B cell (primary cell): ENCODE measurements at regions not wholly inside any gene's neighbourhood (a gene's known extent, or its start where the extent isn't known, plus 50 kb on each side); places are given as distances from the start of the nearest gene placed in this dataset.
"Not testable (repeated sequence)": the region's sequence is repeated elsewhere in the genome, so short reads cannot be mapped to it uniquely, and the experiment has no call there.

Experiments
- ATAC-seq: fragments of 200-7000 bp; cut with Tn5 transposase; one replicate; pipeline ENCODE4 v1.10.0; 2021; ENCODE audit warnings: low read depth, mild to moderate bottlenecking, moderate number of reproducible peaks, moderate library complexity
- CTCF ChIA-PET: fragments of 350-600 bp; sonication (Branson Sonifier 250); formaldehyde crosslinking; loops from one replicate; lab custom pipeline; 2021; ENCODE audit warnings: antibody characterized with exemption, inconsistent platforms; lab: Charles Lee
- POLR2A ChIA-PET: fragments of 350-600 bp; sonication (Branson Sonifier 250); formaldehyde crosslinking; loops from one replicate; lab custom pipeline; 2021; ENCODE audit warnings: antibody characterized with exemption; lab: Charles Lee
- DNase-seq: peaks from one replicate; pipeline ENCODE4 v3.0.0; 2013
- H2AFZ ChIP-seq: 2 replicates; pipeline ENCODE4 v1.6.1; 2012; ENCODE audit warnings: mild to moderate bottlenecking, low read depth, low read length; ENCODE audit not compliant: insufficient read depth, poor library complexity, severe bottlenecking
- H3K27ac ChIP-seq, 2 donors: 1 replicate in 1 of 2; 2 replicates in 1 of 2; pipeline ENCODE4 v1.5.1; 2012 to 2013; ENCODE audit warnings: low read length in 2 of 2, mild to moderate bottlenecking in 2 of 2, moderate library complexity in 1 of 2
- H3K27me3 ChIP-seq, 4 experiments: fragments of 200-600 bp in 1 of 4; sonication (generic) in 1 of 4; replicated peaks in 1 of 4; 1 replicate in 2 of 4; 2 replicates in 2 of 4; pipeline versions ENCODE4 v1.6.1 to v1.7.0; 2013 to 2016; ENCODE audit warnings: low read length in 3 of 4, mild to moderate bottlenecking in 2 of 4, mixed read lengths in 1 of 4, moderate library complexity in 1 of 4; ENCODE audit not compliant: insufficient read depth in 4 of 4, control insufficient read depth in 3 of 4; ENCODE audit errors: control extremely low read depth in 1 of 4
- H3K36me3 ChIP-seq, 2 experiments: replicated peaks in 1 of 2; 1 replicate in 1 of 2; 2 replicates in 1 of 2; pipeline versions ENCODE4 v1.6.1 to v1.7.1; 2013; ENCODE audit warnings: low read length in 1 of 2; ENCODE audit not compliant: insufficient read depth in 2 of 2, control insufficient read depth in 1 of 2; ENCODE audit errors: control extremely low read depth in 1 of 2, extremely low read depth in 1 of 2
- H3K4me1 ChIP-seq, 2 donors: fragments of 200-600 bp in 1 of 2; sonication (generic) in 1 of 2; 1 replicate in 1 of 2; 2 replicates in 1 of 2; pipeline versions ENCODE4 v1.5.1 to v1.6.1; 2013 to 2017; ENCODE audit warnings: low read length in 2 of 2; ENCODE audit not compliant: control insufficient read depth in 2 of 2, insufficient read depth in 2 of 2
- H3K4me2 ChIP-seq: replicated peaks from 2 replicates; pipeline ENCODE3; 2012; ENCODE audit warnings: mild to moderate bottlenecking, low read depth, low read length; ENCODE audit not compliant: poor library complexity, severe bottlenecking
- H3K4me3 ChIP-seq, 5 experiments: fragments of 200-600 bp in 1 of 5; sonication (generic) in 1 of 5; 1 replicate in 3 of 5; 2 replicates in 2 of 5; pipeline versions ENCODE4 v1.5.1 to v1.7.0; 2011 to 2016; ENCODE audit warnings: low read length in 4 of 5, mild to moderate bottlenecking in 4 of 5, low read depth in 2 of 5, control low read depth in 1 of 5, moderate library complexity in 1 of 5; ENCODE audit not compliant: insufficient read depth in 1 of 5; ENCODE audit errors: control extremely low read depth in 1 of 5, extremely low read depth in 1 of 5
- H3K79me2 ChIP-seq: fragments of 200-600 bp; sonication (generic); one replicate; pipeline ENCODE4 v1.6.0; 2016; ENCODE audit warnings: low read length; ENCODE audit not compliant: control insufficient read depth, insufficient read depth
- H3K9ac ChIP-seq: fragments of 200-600 bp; sonication (generic); 2 replicates; pipeline ENCODE4 v1.6.1; 2017; ENCODE audit warnings: mild to moderate bottlenecking, low read length, moderate library complexity
- H3K9me3 ChIP-seq, 3 donors: one replicate each; pipeline versions ENCODE4 v1.6.1 to v1.7.1; 2013; ENCODE audit warnings: low read length in 2 of 3; ENCODE audit not compliant: control insufficient read depth in 2 of 3, insufficient read depth in 1 of 3; ENCODE audit errors: control extremely low read depth in 1 of 3
- H4K20me1 ChIP-seq: 2 replicates; pipeline ENCODE4 v1.6.0; 2012; ENCODE audit warnings: mild to moderate bottlenecking, low read length; ENCODE audit not compliant: insufficient read depth, control insufficient read depth, poor library complexity, severe bottlenecking
- H3K27ac Mint-ChIP-seq: one replicate; pipeline ENCODE4 v1.8.0; 2021; ENCODE audit warnings: mixed read lengths
- H3K27me3 Mint-ChIP-seq: one replicate; pipeline ENCODE4 v1.8.0; 2021; ENCODE audit warnings: mixed read lengths
- H3K4me1 Mint-ChIP-seq: one replicate; pipeline ENCODE4 v1.8.0; 2021; ENCODE audit warnings: mixed read lengths
- H3K4me3 Mint-ChIP-seq: one replicate; pipeline ENCODE4 v1.8.0; 2021; ENCODE audit warnings: mixed read lengths
- H3K9me3 Mint-ChIP-seq: one replicate; pipeline ENCODE4 v1.8.0; 2022; ENCODE audit warnings: mixed read lengths; ENCODE audit not compliant: insufficient read depth
- CTCF ChIP-seq: fragments of 200-600 bp; IDR thresholded peaks from one replicate; pipeline ENCODE4 v1.8.0; 2022; ENCODE audit warnings: antibody characterized with exemption, mild to moderate bottlenecking
- EZH2 ChIP-seq: IDR thresholded peaks from 2 replicates; pipeline ENCODE4 v1.6.1; 2012; ENCODE audit warnings: borderline replicate concordance, low read depth, mild to moderate bottlenecking, moderate library complexity, low read length; ENCODE audit not compliant: insufficient read depth, poor library complexity, severe bottlenecking
- WGBS: methylation state at CpG from one replicate; pipeline ENCODE4 v1.1.5; 2013; ENCODE audit warnings: missing lambda C conversion rate; ENCODE audit not compliant: insufficient coverage; 5-methylcytosine and 5-hydroxymethylcytosine counted together
- intact Hi-C: fragments of 100-400 bp; cut with micrococcal nuclease; formaldehyde crosslinking; loops from one replicate; pipeline ENCODE4 v1.10.0; 2022

GRCh38 chr12:41986513-41986912, 158.2 kb downstream of the GXYLT1 start:
- CTCF ChIA-PET, H3K4me3 Mint-ChIP-seq, ATAC-seq: not testable (repeated sequence)

GRCh38 chr12:41983856-41984255, 160.8 kb downstream of the GXYLT1 start:
- H3K27ac Mint-ChIP-seq = no peak overlapping the region
- no peak overlapping the region for H3K9ac ChIP-seq
- H3K27me3 ChIP-seq = no peaks in the 10 kb centered on the region
- intact Hi-C loops = no loop called here
- DNase-seq = no peak
- no peak overlapping the region for H3K4me3 Mint-ChIP-seq
- H3K27me3 Mint-ChIP-seq = peaks cover 25% of the 10 kb centered on the region
- H3K79me2 ChIP-seq = no peaks in the 10 kb centered on the region
- H3K4me1 ChIP-seq = no peaks in the 10 kb centered on the region
- no peak overlapping the region for H3K4me3 ChIP-seq
- TF ChIP-seq CTCF (no peak), EZH2 (no peak)
- ChIA-PET POLR2A (no interaction called here), CTCF (interaction anchor here (1.2 kb wide), 1 partner anchor 43 kb away, joined by 3 read pairs; no protein-coding TSS in a partner anchor)
- no peak for ATAC-seq
- no peaks in the 10 kb centered on the region for H3K36me3 ChIP-seq
- no peaks in the 10 kb centered on the region for H3K9me3 Mint-ChIP-seq
- no peaks in the 10 kb centered on the region for H4K20me1 ChIP-seq
- no peaks in the 10 kb centered on the region for H3K4me1 Mint-ChIP-seq
- H3K27ac ChIP-seq = no peak overlapping the region
- H3K4me2 ChIP-seq = no peak overlapping the region
- H2AFZ ChIP-seq = no peak overlapping the region
- no peaks in the 10 kb centered on the region for H3K9me3 ChIP-seq

More at GRCh38 chr12:41986513-41986912, 158.2 kb downstream of the GXYLT1 start:
- H3K27ac Mint-ChIP-seq, H3K9me3 ChIP-seq, H3K4me1 ChIP-seq, POLR2A ChIA-PET, H3K27me3 ChIP-seq, H3K4me2 ChIP-seq, H3K4me1 Mint-ChIP-seq, H3K27ac ChIP-seq, H3K9ac ChIP-seq, H3K36me3 ChIP-seq, intact Hi-C loops, DNase-seq, H3K9me3 Mint-ChIP-seq, H3K79me2 ChIP-seq, H4K20me1 ChIP-seq, H2AFZ ChIP-seq, H3K4me3 ChIP-seq: not testable (repeated sequence)
- H3K27me3 Mint-ChIP-seq = peaks cover 18% of the 10 kb centered on the region
- WGBS = no CpG with 5 or more reads among the region's 2 CpGs
